ENCODE measurements at regions not wholly inside any gene's neighbourhood (a gene's known extent, or its start where the extent isn't known, plus 50 kb on each side); places are given as distances from the start of the nearest gene placed in this dataset.
"Not testable (repeated sequence)": the region's sequence is repeated elsewhere in the genome, so short reads cannot be mapped to it uniquely, and the experiment has no call there.

DNA sequence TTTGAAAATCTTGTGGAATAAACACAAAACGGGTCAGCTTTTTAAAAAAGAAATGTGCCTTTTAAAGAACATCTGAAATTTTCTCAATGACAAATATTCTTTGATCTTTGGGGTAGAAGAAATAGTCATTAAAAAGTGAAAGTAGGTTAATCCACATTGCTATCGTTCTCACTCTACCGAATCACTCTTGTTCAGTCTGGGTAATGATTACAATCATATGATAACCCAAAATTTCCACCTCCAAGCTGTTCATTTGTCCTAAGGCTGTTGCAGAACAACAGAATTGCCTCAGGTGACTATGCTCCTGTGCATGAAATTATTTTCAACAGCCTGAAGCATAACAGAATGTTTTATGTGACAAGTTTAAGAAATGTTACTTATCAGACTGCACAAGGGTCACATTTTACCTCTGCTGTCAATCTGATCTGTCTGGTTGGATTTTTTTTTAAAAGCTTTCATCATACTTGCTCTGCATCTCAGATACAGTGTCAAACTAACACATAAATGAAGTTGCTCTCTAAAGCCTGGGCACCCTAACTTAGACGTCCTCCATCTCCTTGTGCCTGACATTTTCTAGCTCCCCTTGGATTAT lies 227.3 kb downstream of the LURAP1L start:
- DNase-seq, result no peak

DNA sequence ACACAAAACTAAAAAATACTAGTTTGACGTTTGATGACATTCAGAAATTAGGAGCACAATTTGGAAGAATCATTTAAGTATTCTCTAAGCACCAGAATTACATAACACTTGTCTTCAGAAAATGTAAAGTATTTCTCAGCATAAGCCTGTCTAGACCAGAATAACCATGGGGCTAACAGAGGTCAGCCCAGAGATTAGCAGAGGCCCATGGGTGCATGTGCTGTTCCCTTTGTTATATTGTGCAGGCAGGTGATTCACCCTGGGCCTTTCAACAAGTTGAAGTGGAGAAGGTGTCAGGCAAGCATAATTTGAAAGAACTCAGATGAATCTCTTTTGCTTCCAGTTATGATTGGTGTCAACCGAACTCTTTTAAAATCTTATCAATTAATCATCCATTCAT lies 227.9 kb downstream of the LURAP1L start:
- DNase-seq, result no peak

DNA sequence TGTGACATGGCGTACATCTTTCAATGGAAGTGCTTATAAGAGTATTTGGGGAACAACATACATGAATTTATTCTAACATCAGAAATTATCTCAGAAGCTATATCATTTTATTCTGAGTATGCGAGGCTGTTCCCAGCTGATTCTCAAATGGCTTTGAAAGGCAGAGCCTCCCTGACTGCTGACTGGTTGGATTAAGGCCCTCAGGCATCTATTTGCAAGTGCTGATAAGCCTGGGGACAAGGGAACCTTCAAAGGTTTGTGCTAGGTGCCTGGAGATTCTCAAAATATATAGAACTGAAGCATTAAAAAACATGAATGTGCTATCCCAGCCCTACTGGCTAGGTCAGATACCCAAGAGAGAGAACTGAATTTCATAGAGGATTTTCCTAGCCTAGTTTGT lies 235.1 kb downstream of the LURAP1L start:
- DNase-seq, result no peak

GRCh38 chr9:13013991-13014883 lies 239.4 kb downstream of the LURAP1L start:
- DNase-seq, result peak; percentile 7

DNA sequence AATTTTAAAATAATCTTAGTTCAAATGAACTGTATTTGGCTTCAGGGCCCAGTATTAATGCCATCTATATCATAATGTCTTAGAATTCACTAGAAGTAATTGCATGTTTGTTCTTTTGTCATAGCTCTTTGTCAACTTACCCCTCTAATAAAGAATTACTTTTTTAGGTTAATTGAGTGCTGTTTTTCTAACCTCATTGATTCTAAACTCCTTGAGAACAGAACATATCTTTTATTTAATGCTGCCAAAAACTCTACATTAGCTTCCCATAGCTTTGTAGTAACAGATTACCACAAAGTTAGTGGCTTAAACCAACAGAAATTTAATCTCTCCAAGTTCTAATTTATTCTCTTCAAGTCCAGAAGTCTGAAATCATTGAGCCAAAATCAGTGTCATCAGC lies 242.4 kb downstream of the LURAP1L start:
- no peak for DNase-seq

GRCh38 chr9:13020146-13021040 lies 245.6 kb downstream of the LURAP1L start:
- peak; percentile 17 for DNase-seq

DNA sequence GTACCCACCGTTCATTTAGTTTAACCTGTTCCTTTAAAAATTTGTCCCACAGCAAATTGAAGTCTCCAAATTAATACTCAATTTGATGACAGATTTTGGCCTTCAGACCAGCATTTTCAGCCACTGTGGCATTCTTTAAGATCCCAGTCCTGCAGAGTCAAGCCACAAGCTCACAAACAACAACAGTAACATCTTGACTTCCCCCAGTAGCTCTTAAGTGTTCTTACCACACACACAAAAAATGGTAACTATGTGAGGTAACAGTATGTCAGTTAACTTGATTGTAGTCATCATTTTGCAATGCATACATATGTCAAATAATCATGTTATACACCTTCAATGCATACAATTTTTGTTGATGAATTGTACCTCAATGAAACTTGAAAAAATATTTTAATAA lies 247.9 kb downstream of the LURAP1L start:
- no peak for DNase-seq

DNA sequence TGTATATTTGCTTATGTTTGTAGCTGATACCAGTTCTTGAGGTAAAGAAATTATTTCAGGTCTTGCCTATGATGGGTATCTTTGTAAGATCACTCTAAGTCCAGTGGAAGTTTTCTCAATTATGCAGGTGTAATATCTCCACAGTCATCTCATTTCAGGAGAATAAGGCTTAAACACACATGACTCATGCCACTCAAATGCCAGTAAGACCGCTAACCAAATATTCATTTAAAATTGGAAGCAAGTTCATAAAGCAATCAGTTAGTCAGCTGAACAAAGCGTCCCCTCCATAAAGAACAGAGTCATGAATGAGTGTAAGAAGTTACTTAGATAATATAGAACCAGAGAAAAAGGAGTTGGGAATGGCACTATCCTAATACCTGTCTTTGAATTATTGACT lies 248.7 kb downstream of the LURAP1L start:
- DNase-seq, result no peak

DNA sequence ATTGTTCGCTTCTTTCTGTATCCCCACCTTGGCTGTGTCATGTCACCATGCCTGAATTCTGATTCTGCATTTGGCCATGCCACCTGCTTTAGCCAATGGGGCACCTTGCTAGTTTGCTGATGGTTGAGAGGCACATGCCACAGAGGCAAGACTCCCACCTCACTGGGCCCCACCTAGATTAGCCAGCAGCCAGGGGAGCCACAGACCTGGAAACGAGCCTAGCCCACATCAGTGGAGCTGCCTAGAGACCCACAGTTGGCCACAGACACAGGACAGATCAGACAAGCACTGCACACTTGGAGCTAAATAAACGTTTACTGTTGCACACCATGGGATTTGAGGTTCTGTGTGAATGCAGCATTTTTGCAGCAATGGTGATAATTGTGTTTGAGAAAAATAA lies 252.1 kb downstream of the LURAP1L start:
- no peak for DNase-seq

- no peak for DNase-seq
These were observed 251.6 kb downstream of the MPDZ start for GRCh38 chr9:13027879-13028278.

- DNase-seq, result no peak
These were observed 246.9 kb downstream of the MPDZ start for GRCh38 chr9:13032585-13032984.

DNA sequence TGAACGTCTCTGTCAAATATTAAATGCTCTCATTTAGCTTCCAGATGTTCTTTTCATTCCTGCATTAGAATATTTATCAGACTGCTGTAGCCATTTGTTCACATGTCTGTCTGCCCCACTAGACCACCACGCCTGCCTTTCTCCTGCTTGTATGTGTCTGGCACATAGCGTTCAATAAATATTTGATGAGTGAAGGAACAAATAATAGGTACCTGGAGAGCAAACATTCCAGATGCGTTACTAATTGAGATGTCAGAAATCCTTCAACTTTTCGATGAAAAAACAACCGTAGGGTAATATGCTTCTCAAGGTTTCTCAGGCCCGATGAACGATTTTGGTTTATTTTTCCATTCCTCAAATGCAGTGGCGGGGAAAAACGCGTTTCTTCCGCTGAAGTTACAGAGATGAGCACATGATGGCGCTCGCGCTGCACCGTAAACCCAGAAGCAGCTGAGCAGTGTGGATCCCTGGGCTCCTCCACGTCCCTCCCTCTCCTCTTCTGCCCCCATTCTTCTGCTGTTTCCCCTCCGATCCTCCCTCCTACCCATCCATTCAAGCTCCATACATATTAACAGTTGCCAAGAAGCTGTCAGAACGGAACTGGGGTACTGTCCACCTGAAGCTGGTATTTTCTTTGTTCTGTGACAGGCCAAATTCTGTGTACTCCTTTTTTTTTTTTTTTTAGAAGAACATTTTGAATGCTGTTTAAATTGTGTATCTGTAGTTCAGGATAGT lies 245.4 kb downstream of the MPDZ start:
- peak; percentile 82 for DNase-seq

DNA sequence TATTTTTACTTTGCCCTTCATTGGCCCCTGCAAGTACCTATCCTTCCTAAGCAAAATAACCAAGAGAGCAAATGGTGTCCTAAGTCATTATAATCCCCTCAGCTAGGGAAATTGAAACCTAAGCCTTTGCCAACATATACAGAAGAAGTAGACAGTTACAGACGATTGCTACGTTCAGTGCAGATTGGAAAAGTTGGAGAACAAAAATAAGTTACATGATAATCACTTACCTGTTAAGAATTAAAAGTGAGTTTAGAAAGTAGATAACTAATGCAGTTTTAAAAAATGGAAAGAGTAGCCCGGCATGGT lies 244.8 kb downstream of the MPDZ start:
- peak; percentile 18 for DNase-seq

DNA sequence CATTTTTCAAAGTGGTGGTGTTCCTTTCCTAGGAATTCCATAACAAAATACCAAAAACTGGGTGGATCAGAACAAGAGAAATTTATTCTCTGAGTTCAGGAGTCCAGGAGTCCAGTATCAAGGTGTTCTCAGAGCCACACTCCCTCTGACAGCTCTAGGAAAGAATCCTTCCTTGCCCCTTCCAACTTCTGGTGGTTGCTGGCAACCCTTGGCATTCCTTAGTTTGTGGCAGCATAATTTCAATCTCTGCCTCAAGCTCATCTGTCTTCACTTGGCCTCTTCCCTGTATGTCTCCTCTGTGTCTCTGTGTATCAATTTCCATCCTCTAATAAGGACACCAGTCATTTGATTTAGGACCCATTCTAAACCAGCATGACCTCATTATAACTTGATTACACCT lies 243.7 kb downstream of the MPDZ start:
- DNase-seq, result no peak

DNA sequence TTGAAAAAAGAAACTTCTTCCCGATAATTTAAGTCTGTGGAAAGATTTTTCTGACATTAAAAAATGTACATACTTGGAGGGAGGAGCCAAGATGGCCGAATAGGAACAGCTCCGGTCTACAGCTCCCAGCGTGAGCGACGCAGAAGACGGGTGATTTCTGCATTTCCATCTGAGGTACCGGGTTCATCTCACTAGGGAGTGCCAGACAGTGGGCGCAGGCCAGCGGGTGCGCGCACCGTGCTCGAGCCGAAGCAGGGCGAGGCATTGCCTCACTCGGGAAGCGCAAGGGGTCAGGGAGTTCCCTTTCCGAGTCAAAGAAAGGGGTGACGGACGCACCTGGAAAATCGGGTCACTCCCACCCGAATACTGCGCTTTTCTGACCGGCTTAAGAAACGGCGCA lies 241.7 kb downstream of the MPDZ start:
- DNase-seq, result not testable (repeated sequence)

GRCh38 chr9:13047827-13048587 lies 231.5 kb downstream of the MPDZ start:
- no peak for DNase-seq

- no peak for DNase-seq
These were observed 230.3 kb downstream of the MPDZ start for GRCh38 chr9:13049223-13049622.

DNA sequence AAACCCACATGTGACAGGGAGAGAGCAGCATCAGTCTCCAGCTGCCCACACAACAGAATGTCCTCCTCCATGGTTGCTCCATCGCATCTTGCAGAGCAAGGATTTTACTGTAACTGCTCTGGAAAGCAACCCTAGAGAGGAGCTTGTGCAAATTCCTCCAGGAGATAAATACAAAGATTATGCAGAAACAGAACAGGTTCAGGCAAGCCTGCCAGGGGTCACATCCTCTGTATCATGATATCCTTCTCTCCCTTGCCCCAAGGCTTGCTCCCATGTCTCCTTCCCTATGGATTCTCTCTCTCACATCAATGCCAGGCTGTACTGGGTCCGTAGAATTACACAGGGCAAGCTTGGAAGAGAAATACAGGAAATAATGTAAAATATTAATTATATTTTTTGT lies 226.0 kb downstream of the MPDZ start:
- DNase-seq, result no peak

DNA sequence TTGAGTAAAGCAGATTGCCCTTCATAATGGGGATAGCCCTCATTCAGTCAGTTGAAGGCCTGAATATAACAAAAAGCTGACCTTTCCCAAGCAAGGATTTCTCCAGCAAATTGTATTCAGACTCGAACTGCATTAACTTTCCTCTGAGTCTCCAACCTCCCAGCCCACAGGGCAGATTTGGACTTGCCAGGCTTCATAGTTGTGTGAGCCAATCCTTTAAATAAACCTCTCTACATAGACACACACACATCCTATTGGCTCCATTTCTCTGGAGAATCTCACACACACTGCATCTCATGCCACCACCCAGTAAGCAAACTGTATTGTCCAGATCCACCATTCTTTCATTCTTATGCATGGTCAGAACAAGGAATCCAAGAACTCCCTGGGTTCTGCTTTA lies 225.1 kb downstream of the MPDZ start:
- DNase-seq, result no peak
